ENCODE measurements at regions not wholly inside any gene's neighbourhood (a gene's known extent, or its start where the extent isn't known, plus 50 kb on each side); places are given as distances from the start of the nearest gene placed in this dataset.
"Not testable (repeated sequence)": the region's sequence is repeated elsewhere in the genome, so short reads cannot be mapped to it uniquely, and the experiment has no call there.

DNA sequence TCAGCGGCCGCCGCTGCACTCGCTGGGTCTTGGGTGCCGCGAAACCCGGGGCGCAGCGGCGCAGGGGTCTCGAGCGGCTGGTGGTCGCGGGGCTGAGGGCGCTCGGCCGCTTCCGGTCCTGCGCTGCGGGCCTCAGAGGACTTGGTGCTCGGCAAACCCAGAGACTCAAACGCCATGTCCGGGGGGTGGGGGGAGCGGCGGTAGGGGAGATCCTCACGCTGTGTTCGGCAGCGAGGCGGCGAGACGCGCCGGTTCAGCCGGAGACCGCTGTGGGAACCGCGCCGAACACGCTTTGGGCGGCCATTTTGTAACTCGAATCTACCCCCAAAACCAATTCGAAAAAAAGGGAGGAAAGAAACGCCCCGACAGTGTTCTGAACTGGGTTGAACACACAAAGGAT, 317.5 kb upstream of the CDH18 start (continued):
- TF ChIP-seq, protein P1, sequence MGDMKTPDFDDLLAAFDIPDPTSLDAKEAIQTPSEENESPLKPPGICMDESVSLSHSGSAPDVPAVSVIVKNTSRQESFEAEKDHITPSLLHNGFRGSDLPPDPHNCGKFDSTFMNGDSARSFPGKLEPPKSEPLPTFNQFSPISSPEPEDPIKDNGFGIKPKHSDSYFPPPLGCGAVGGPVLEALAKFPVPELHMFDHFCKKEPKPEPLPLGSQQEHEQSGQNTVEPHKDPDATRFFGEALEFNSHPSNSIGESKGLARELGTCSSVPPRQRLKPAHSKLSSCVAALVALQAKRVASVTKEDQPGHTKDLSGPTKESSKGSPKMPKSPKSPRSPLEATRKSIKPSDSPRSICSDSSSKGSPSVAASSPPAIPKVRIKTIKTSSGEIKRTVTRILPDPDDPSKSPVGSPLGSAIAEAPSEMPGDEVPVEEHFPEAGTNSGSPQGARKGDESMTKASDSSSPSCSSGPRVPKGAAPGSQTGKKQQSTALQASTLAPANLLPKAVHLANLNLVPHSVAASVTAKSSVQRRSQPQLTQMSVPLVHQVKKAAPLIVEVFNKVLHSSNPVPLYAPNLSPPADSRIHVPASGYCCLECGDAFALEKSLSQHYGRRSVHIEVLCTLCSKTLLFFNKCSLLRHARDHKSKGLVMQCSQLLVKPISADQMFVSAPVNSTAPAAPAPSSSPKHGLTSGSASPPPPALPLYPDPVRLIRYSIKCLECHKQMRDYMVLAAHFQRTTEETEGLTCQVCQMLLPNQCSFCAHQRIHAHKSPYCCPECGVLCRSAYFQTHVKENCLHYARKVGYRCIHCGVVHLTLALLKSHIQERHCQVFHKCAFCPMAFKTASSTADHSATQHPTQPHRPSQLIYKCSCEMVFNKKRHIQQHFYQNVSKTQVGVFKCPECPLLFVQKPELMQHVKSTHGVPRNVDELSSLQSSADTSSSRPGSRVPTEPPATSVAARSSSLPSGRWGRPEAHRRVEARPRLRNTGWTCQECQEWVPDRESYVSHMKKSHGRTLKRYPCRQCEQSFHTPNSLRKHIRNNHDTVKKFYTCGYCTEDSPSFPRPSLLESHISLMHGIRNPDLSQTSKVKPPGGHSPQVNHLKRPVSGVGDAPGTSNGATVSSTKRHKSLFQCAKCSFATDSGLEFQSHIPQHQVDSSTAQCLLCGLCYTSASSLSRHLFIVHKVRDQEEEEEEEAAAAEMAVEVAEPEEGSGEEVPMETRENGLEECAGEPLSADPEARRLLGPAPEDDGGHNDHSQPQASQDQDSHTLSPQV (IDR thresholded peaks at IDR 0.05), result no peak
- TF ChIP-seq HDAC2 (IDR thresholded peaks at IDR 0.05) (no peak), CHD1 (IDR thresholded peaks at IDR 0.05; ENCODE audit: low read depth, low read length) (no peak), ESRRA (IDR thresholded peaks at IDR 0.05; ENCODE audit: low read length) (no peak), YBX1 (IDR thresholded peaks at IDR 0.05) (no peak), GATAD2B (conservative IDR thresholded peaks at IDR 0.05; ENCODE audit: low read depth) (no peak), NRF1 (conservative IDR thresholded peaks at IDR 0.05; ENCODE audit: low read depth, low read length) (no peak)
- TF ChIP-seq, protein P2, sequence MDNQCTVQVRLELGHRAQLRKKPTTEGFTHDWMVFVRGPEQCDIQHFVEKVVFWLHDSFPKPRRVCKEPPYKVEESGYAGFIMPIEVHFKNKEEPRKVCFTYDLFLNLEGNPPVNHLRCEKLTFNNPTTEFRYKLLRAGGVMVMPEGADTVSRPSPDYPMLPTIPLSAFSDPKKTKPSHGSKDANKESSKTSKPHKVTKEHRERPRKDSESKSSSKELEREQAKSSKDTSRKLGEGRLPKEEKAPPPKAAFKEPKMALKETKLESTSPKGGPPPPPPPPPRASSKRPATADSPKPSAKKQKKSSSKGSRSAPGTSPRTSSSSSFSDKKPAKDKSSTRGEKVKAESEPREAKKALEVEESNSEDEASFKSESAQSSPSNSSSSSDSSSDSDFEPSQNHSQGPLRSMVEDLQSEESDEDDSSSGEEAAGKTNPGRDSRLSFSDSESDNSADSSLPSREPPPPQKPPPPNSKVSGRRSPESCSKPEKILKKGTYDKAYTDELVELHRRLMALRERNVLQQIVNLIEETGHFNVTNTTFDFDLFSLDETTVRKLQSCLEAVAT (IDR thresholded peaks at IDR 0.05), result no peak
- TF ChIP-seq, protein P3, sequence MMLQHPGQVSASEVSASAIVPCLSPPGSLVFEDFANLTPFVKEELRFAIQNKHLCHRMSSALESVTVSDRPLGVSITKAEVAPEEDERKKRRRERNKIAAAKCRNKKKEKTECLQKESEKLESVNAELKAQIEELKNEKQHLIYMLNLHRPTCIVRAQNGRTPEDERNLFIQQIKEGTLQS (IDR thresholded peaks at IDR 0.05; ENCODE audit: borderline replicate concordance, extremely low read depth, low read depth, low read length), result no peak

DNA sequence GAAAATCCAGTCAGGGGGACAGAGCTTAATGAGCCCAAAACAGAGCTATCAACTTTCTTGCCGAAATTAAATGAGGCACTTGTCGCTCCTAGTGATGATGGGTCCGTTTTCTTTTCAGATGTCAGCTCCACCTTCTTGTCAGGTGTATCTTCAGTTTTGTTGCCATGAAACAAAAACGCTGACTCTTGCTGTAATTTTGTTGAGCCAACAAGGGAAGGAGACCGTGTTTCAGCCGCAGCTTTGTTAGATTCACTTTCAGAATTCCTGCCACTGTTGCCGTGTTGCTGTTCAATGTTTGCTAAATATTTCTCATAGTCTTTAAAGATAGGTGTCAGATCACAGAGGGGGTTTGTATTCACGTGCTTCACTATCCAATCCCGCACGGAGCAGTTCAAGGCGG, 316.6 kb upstream of the CDH18 start:
- CTCF ChIA-PET; H3K4me3 ChIP-seq; H3K4me1 ChIP-seq (ENCODE audit: control insufficient read depth, insufficient read depth, low read length); in situ Hi-C loops (cut with MboI); H3K4me2 ChIP-seq (ENCODE audit: control insufficient read depth, insufficient read depth); ATAC-seq; H3K36me3 ChIP-seq (ENCODE audit: control insufficient read depth in 2 of 2, insufficient read depth in 2 of 2, low read length in 1 of 2); SMC1A ChIA-PET (ENCODE audit: uncharacterized antibody, unreplicated experiment); H3K27me3 ChIP-seq (replicated peaks in 1 of 2; ENCODE audit: control insufficient read depth in 2 of 2, insufficient read depth in 2 of 2, low read length in 1 of 2); H4K20me1 ChIP-seq (ENCODE audit: control insufficient read depth, insufficient read depth); H3K27ac ChIP-seq (ENCODE audit: control insufficient read depth, insufficient read depth); DNase-seq (ENCODE audit: low read depth, low spot score); H2AFZ ChIP-seq (ENCODE audit: control insufficient read depth, low read depth, low read length); intact Hi-C loops (cut with micrococcal nuclease; ENCODE audit: unreplicated experiment); H3K9ac ChIP-seq (ENCODE audit: control insufficient read depth, insufficient read depth, low read length); H3K79me2 ChIP-seq (ENCODE audit: control insufficient read depth, insufficient read depth, low read length); RAD21 ChIA-PET (ENCODE audit: unreplicated experiment); POLR2A ChIA-PET; H3K9me3 ChIP-seq (replicated peaks; ENCODE audit: control insufficient read depth, insufficient read depth, low read length); BruUV-seq (replicated peaks); FAIRE-seq: not testable (repeated sequence)
- WGBS (ENCODE audit: insufficient coverage, insufficient replicate concordance, low lambda C conversion rate, missing lambda C conversion rate), result 45% methylated on average over 11 of the region's 11 CpGs

Data from GM12878 (cell line).